ENCODE measurements at regions not wholly inside any gene's neighbourhood (a gene's known extent, or its start where the extent isn't known, plus 50 kb on each side); places are given as distances from the start of the nearest gene placed in this dataset.
"Not testable (repeated sequence)": the region's sequence is repeated elsewhere in the genome, so short reads cannot be mapped to it uniquely, and the experiment has no call there.

DNA sequence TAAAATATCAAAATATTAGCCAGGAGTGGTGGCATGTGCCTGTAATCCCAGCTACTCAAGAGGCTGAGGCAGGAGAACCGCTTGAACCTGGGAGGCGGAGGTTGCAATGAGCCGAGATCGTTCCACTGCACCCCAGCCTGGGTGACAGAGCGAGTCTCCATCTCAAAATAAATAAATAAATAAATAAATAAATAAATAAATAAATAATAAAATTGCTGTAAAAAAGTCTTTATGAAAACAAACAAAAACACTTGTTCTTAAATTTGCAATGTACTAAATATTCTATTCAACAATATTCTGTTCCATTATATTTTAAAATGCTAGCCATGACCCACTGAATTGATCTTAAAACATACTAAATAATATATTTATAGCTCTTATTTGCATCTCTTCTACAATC, 632.3 kb upstream of the RGS18 start:
- not testable (repeated sequence) for DNase-seq

DNA sequence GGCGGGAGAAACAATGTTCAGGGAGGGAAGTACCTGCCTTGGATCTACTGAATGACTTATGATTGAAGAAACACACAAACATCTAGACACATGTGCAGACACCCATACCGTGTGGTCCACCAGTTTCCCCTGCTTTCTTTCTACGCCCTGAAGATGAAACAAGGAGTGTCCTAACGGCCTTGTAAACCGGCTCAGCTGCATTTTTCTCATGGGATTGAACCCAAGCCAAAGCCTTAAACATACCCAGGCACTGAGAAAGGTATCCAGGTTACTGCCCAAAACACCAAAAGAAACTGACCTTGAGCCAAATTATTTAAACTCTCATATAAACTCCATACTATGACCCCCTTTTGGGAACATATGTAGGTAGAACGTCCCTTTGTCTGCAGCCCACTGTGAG, 630.0 kb upstream of the RGS18 start:
- no peak for DNase-seq

DNA sequence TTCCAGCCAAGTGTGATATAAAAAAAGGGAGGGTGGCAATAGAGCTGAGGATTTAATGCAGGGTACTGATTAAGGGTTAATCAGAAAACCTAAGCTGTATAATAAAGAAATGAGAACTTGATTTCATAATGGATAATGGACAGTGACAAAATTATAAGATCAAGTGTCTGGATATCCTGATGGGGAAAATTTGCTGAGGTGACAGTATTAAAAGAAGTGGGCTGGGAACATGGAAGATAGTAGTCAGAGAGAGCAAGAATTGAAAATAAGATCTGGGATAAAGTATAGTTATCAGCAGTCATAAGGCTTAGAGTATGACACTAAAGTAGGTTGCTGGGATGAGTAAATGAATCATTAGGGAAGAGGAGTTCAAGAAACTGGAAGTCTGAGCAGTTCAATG, 627.3 kb upstream of the RGS18 start:
- peak in 1 of 3 donors; percentile 26 for DNase-seq

DNA sequence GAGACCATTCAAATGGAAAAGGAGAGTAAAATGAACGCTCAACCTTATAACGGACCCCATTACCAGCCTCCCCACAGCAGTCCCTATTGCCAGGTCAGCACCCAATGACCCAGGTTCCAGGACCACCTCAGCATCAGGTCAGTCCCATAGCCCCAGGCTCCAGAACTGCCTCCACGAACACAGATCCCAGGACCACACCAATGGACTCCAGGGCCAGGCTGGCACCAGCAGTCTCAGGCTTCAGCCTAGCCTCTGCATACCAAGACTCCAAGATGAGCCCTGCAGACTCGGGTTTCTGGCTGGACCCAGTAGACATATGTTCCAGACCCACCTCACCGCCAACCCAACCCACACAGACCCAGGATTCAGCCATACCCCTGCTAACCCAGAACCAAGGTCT, 625.0 kb upstream of the RGS18 start:
- DNase-seq, result no peak

GRCh38 chr1:191536791-191537429, 621.4 kb upstream of the RGS18 start:
- DNase-seq, result no peak

- DNase-seq, result no peak
These were observed 616.5 kb upstream of the RGS18 start for GRCh38 chr1:191541758-191542157.

GRCh38 chr1:191542444-191542843, 615.8 kb upstream of the RGS18 start:
- no peak for DNase-seq

- no peak for DNase-seq
These were observed 611.5 kb upstream of the RGS18 start for GRCh38 chr1:191546803-191547202.

DNA sequence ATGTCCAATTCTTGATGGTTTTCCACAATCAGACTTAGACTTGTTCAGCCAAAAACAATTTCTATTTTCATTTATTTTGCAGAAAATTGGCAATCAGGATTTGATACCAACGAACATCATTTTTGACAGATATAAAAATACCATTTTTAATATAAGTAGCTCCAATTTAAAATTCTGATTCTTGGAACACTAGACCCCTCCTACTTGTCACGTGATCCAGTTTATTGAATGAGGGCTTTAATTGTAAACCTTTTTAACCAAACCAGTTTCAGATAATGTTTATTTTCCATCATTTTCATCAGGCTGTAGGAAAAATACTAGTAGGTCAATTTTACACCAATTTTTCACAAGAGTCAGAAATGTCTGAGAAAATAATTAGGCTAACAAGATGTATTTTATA, 607.2 kb upstream of the RGS18 start:
- DNase-seq, result no peak

DNA sequence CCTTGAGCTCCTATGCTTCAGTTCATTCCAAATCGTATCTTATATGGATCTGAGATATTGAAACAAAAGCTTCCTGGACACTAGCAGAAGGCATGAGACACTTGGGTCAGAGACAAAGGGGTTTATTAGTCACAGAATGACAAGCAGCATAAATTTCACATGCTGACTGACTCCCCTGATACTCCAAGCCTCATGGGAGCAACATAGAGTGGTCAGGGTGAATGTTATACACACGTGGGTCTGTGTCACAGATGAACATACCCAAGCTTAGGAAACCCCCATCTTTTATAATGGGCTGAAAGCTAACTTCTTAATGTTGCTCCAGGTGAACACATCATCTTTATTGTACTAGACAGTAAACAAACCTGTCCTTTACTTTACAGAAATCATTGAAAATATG, 599.9 kb upstream of the RGS18 start:
- DNase-seq, result no peak

DNA sequence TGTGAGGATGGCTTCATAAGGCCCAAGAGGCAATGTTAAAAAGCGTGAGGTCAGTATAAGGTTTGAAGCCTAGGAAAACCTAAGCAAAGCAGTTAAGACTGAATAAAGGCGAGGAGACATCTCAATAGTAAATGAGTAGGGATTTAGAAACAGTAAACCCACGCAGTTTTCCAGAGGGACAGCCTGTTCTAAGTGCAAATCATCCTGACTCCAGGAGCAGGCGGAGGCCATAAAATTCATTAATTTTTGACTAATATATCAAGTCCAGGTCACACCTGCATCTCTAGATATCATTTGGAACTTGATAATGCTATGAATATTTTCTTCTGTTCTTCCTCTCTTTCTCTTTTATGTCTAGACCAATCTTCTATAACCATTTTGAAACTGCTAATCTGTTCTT, 597.0 kb upstream of the RGS18 start:
- DNase-seq, result no peak

GRCh38 chr1:191564275-191564674, 594.0 kb upstream of the RGS18 start:
- DNase-seq, result no peak

- DNase-seq, result no peak
These were observed 585.8 kb upstream of the RGS18 start for GRCh38 chr1:191572479-191572878.

- no peak for DNase-seq
These were observed 583.1 kb upstream of the RGS18 start for GRCh38 chr1:191575180-191575579.

- DNase-seq, result no peak
These were observed 582.5 kb upstream of the RGS18 start for GRCh38 chr1:191575746-191576145.

GRCh38 chr1:191577213-191577612, 581.0 kb upstream of the RGS18 start:
- no peak for DNase-seq

DNA sequence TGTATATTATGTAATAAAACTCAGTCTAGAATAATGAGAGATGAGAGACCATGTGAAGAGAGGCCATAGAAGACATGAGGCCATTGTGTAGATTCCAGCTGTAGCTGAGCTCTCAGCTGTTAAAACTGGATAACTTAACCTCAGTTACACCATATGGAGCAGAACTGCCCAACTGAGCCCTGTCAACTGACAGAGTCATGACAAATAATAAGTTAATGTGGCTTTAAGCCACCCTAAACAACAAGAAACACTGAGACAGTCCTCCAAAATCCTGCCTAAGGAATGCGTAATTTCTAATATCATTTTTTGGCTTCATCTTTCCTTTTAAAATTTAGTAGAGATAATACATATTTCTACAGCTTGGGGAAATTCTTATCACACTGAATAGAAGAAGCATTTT, 580.0 kb upstream of the RGS18 start:
- DNase-seq, result no peak

DNA sequence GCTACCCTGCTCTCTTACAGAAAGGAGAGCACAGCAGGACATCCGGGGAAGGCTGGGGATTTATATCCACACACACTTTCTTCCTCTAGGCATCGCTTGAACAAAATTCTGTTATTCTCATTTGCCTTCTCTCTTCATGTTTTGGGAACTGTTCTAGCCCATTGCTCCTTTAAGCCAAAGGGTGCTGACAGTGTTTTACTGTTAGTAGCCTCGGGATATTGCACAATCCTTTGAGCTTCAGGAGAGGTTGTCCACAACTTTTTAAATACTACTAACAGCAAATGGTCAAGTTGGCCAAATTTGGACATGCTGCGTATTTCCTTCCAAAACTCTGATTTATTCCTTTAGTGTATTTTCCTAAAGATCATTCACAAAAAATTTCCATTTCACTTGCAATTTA, 579.2 kb upstream of the RGS18 start:
- DNase-seq, result no peak

GRCh38 chr1:191582169-191582568, 576.1 kb upstream of the RGS18 start:
- peak; percentile 2 to 34 (median 29) for DNase-seq

DNA sequence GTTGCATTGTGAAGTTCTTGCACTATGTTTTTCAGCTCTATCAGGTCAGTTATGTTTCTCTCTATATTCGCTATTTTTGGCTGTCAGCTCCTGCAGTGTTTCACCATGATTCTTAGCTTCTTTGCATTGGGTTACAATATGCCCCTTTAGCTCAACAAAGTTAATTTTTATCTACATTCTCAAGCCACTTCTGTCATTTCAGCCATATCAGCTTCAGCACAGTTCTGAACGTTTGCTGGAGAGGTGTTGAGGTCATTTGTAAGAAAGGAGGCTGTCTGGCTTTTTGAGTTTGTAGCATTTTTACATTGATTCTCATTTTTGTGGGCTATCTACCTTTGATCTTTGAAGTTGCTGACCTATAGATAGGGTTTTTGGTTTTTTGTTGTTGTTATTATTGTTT, 573.2 kb upstream of the RGS18 start:
- no peak for DNase-seq

GRCh38 chr1:191588905-191589304, 569.4 kb upstream of the RGS18 start:
- no peak for DNase-seq

- no peak for DNase-seq
These were observed 568.7 kb upstream of the RGS18 start for GRCh38 chr1:191589536-191589935.

- DNase-seq, result no peak
These were observed 567.7 kb upstream of the RGS18 start for GRCh38 chr1:191590578-191590977.

- DNase-seq, result peak; percentile 41 to 52 (median 48)
These were observed 566.2 kb upstream of the RGS18 start for GRCh38 chr1:191592039-191592438.

- no peak for DNase-seq
These were observed 565.4 kb upstream of the RGS18 start for GRCh38 chr1:191592907-191593306.

- DNase-seq, result no peak
These were observed 563.1 kb upstream of the RGS18 start for GRCh38 chr1:191595170-191595569.

Data from suppressor macrophage treated with lipopolysaccharide for 1 hour (primary cell).